ENCODE measurements at regions not wholly inside any gene's neighbourhood (a gene's known extent, or its start where the extent isn't known, plus 50 kb on each side); places are given as distances from the start of the nearest gene placed in this dataset.

GRCh38 chr6:141364694-141365093, 768.0 kb upstream of the GJE1 start:
- Histone ChIP-seq H3K27me3 (no peaks in the 10 kb centered on the region), H3K36me3 (no peaks in the 10 kb centered on the region), H3K4me3 (no peak overlapping the region), H3K4me1 (no peaks in the 10 kb centered on the region), H3K9me3 (no peaks in the 10 kb centered on the region), H3K27ac (no peak overlapping the region)
- WGBS, result 97% methylated on average over 3 of the region's 3 CpGs
- no peak for DNase-seq (ENCODE audit: low spot score in 2 of 2)
- TF ChIP-seq POLR2AphosphoS5 (IDR thresholded peaks at IDR 0.05), result no peak
- no peak for TF ChIP-seq EP300 (IDR thresholded peaks at IDR 0.05)
- TF ChIP-seq CTCF (IDR thresholded peaks at IDR 0.05), result no peak
- TF ChIP-seq POLR2A (IDR thresholded peaks at IDR 0.05), result no peak

- no peaks in the 10 kb centered on the region for H3K4me1 ChIP-seq
- H3K27ac ChIP-seq, result no peak overlapping the region
- H3K9me3 ChIP-seq, result no peaks in the 10 kb centered on the region
- WGBS, result 86% methylated on average over 2 of the region's 2 CpGs
- DNase-seq (ENCODE audit: low spot score in 2 of 2), result no peak
- H3K36me3 ChIP-seq, result no peaks in the 10 kb centered on the region
- no peaks in the 10 kb centered on the region for H3K27me3 ChIP-seq
- no peak for TF ChIP-seq POLR2AphosphoS5 (IDR thresholded peaks at IDR 0.05)
- TF ChIP-seq POLR2A (IDR thresholded peaks at IDR 0.05), result no peak
- TF ChIP-seq CTCF (IDR thresholded peaks at IDR 0.05), result no peak
- TF ChIP-seq EP300 (IDR thresholded peaks at IDR 0.05), result no peak
- no peak overlapping the region for H3K4me3 ChIP-seq
These were observed 768.5 kb upstream of the GJE1 start for GRCh38 chr6:141364232-141364631.

- Histone ChIP-seq H3K9me3 (no peaks in the 10 kb centered on the region), H3K36me3 (no peaks in the 10 kb centered on the region), H3K27me3 (no peaks in the 10 kb centered on the region), H3K4me1 (no peaks in the 10 kb centered on the region), H3K4me3 (no peak overlapping the region), H3K27ac (no peak overlapping the region)
- 83% methylated on average over 1 of the region's 1 CpG for WGBS
- TF ChIP-seq EP300 (IDR thresholded peaks at IDR 0.05) (no peak), POLR2AphosphoS5 (IDR thresholded peaks at IDR 0.05) (no peak), CTCF (IDR thresholded peaks at IDR 0.05) (no peak), POLR2A (IDR thresholded peaks at IDR 0.05) (no peak)
- DNase-seq (ENCODE audit: low spot score in 2 of 2), result no peak
These were observed 771.2 kb upstream of the GJE1 start for GRCh38 chr6:141361559-141361958.

GRCh38 chr6:141359953-141360352, 772.8 kb upstream of the GJE1 start:
- H3K27ac ChIP-seq, result no peak overlapping the region
- DNase-seq (ENCODE audit: low spot score in 2 of 2), result no peak
- H3K9me3 ChIP-seq, result no peaks in the 10 kb centered on the region
- H3K36me3 ChIP-seq, result no peaks in the 10 kb centered on the region
- no peaks in the 10 kb centered on the region for H3K4me1 ChIP-seq
- TF ChIP-seq EP300 (IDR thresholded peaks at IDR 0.05) (no peak), CTCF (IDR thresholded peaks at IDR 0.05) (no peak), POLR2A (IDR thresholded peaks at IDR 0.05) (no peak), POLR2AphosphoS5 (IDR thresholded peaks at IDR 0.05) (no peak)
- WGBS, result 52% methylated on average over 5 of the region's 5 CpGs
- no peak overlapping the region for H3K4me3 ChIP-seq
- H3K27me3 ChIP-seq, result no peaks in the 10 kb centered on the region

GRCh38 chr6:141354191-141354955, 778.4 kb upstream of the GJE1 start:
- TF ChIP-seq POLR2AphosphoS5 (IDR thresholded peaks at IDR 0.05) (no peak), EP300 (IDR thresholded peaks at IDR 0.05) (no peak), POLR2A (IDR thresholded peaks at IDR 0.05) (no peak), CTCF (IDR thresholded peaks at IDR 0.05) (no peak)
- no peak overlapping the region for H3K27ac ChIP-seq
- no peaks in the 10 kb centered on the region for H3K36me3 ChIP-seq
- H3K9me3 ChIP-seq, result no peaks in the 10 kb centered on the region
- DNase-seq (ENCODE audit: low spot score in 2 of 2), result no peak
- H3K27me3 ChIP-seq, result no peaks in the 10 kb centered on the region
- 84% methylated on average over 4 of the region's 4 CpGs for WGBS
- H3K4me1 ChIP-seq, result no peaks in the 10 kb centered on the region
- H3K4me3 ChIP-seq, result no peak overlapping the region
